NB4 (cell line): ENCODE measurements at regions not wholly inside any gene's neighbourhood (a gene's known extent, or its start where the extent isn't known, plus 50 kb on each side); places are given as distances from the start of the nearest gene placed in this dataset.

ENCODE experiments used
- CTCF ChIP-seq: IDR thresholded peaks from one replicate; pipeline ENCODE4 v1.5.1; 2012; ENCODE audit warnings: low read depth, low read length
- MAX ChIP-seq: IDR thresholded peaks from 2 replicates; pipeline ENCODE4 v1.6.1; 2011; ENCODE audit warnings: low read depth, low read length
- POLR2A ChIP-seq: IDR thresholded peaks from 2 replicates; pipeline ENCODE4 v1.6.1; 2011; ENCODE audit warnings: mild to moderate bottlenecking; ENCODE audit not compliant: insufficient read length; ENCODE audit errors: extremely low read depth

GRCh38 chr2:37827911-37828511, 97.1 kb upstream of the RMDN2 start:
- TF ChIP-seq MAX = no peak
- TF ChIP-seq CTCF = no peak
- no peak for TF ChIP-seq POLR2A
